ENCODE measurements at regions not wholly inside any gene's neighbourhood (a gene's known extent, or its start where the extent isn't known, plus 50 kb on each side); places are given as distances from the start of the nearest gene placed in this dataset.
A peak's percentile ranks its signal among the peaks of the same experiment; 100 is the strongest.

GRCh38 chr21:28657566-28657965 lies 335.1 kb downstream of the LTN1 start:
- no peak for TF ChIP-seq CTCF (IDR thresholded peaks at IDR 0.05; ENCODE audit: insufficient read depth, low read length, severe bottlenecking)
- DNase-seq (ENCODE audit: low read depth), result no peak
- no peak overlapping the region for H3K4me3 ChIP-seq (ENCODE audit: low read depth, low read length)
- no peak for FAIRE-seq
- no peaks in the 10 kb centered on the region for H3K36me3 ChIP-seq (ENCODE audit: control insufficient read depth, insufficient read depth, low read length)
- H3K27me3 ChIP-seq (ENCODE audit: control insufficient read depth, insufficient read depth, low read length), result no peaks in the 10 kb centered on the region

- peak; percentile 81 for DNase-seq (ENCODE audit: low read depth)
- no peak for TF ChIP-seq CTCF (IDR thresholded peaks at IDR 0.05; ENCODE audit: insufficient read depth, low read length, severe bottlenecking)
- no peak overlapping the region for H3K4me3 ChIP-seq (ENCODE audit: low read depth, low read length)
- no peak for FAIRE-seq
- no peaks in the 10 kb centered on the region for H3K27me3 ChIP-seq (ENCODE audit: control insufficient read depth, insufficient read depth, low read length)
- no peaks in the 10 kb centered on the region for H3K36me3 ChIP-seq (ENCODE audit: control insufficient read depth, insufficient read depth, low read length)
These were observed 337.2 kb downstream of the LTN1 start for GRCh38 chr21:28655471-28655870.

- TF ChIP-seq CTCF (IDR thresholded peaks at IDR 0.05; ENCODE audit: insufficient read depth, low read length, severe bottlenecking), result no peak
- DNase-seq (ENCODE audit: low read depth) (no peak), FAIRE-seq (no peak)
- Histone ChIP-seq H3K27me3 (ENCODE audit: control insufficient read depth, insufficient read depth, low read length) (no peaks in the 10 kb centered on the region), H3K4me3 (ENCODE audit: low read depth, low read length) (no peak overlapping the region), H3K36me3 (ENCODE audit: control insufficient read depth, insufficient read depth, low read length) (no peaks in the 10 kb centered on the region)
These were observed 338.3 kb downstream of the LTN1 start for GRCh38 chr21:28654406-28654805.

- no peak for FAIRE-seq
These were observed 347.9 kb downstream of the LTN1 start for GRCh38 chr21:28644762-28645161.

GRCh38 chr21:28642891-28643290 lies 349.8 kb downstream of the LTN1 start:
- FAIRE-seq (no peak), DNase-seq (ENCODE audit: low read depth) (no peak)
- Histone ChIP-seq H3K36me3 (ENCODE audit: control insufficient read depth, insufficient read depth, low read length) (peaks cover 1% of the 10 kb centered on the region), H3K4me3 (ENCODE audit: low read depth, low read length) (no peak overlapping the region), H3K27me3 (ENCODE audit: control insufficient read depth, insufficient read depth, low read length) (no peaks in the 10 kb centered on the region)
- no peak for TF ChIP-seq CTCF (IDR thresholded peaks at IDR 0.05; ENCODE audit: insufficient read depth, low read length, severe bottlenecking)

More at GRCh38 chr21:28644762-28645161, 347.9 kb downstream of the LTN1 start:
- no peak overlapping the region for H3K4me3 ChIP-seq (ENCODE audit: low read depth, low read length)
- TF ChIP-seq CTCF (IDR thresholded peaks at IDR 0.05; ENCODE audit: insufficient read depth, low read length, severe bottlenecking), result no peak
- H3K36me3 ChIP-seq (ENCODE audit: control insufficient read depth, insufficient read depth, low read length), result no peaks in the 10 kb centered on the region
- DNase-seq (ENCODE audit: low read depth), result peak; percentile 75
- H3K27me3 ChIP-seq (ENCODE audit: control insufficient read depth, insufficient read depth, low read length), result no peaks in the 10 kb centered on the region

- no peak for TF ChIP-seq CTCF (IDR thresholded peaks at IDR 0.05; ENCODE audit: insufficient read depth, low read length, severe bottlenecking)
- no peak overlapping the region for H3K4me3 ChIP-seq (ENCODE audit: low read depth, low read length)
- peaks cover 1% of the 10 kb centered on the region for H3K36me3 ChIP-seq (ENCODE audit: control insufficient read depth, insufficient read depth, low read length)
- DNase-seq (ENCODE audit: low read depth) (no peak), FAIRE-seq (no peak)
- no peaks in the 10 kb centered on the region for H3K27me3 ChIP-seq (ENCODE audit: control insufficient read depth, insufficient read depth, low read length)
These were observed 350.9 kb downstream of the LTN1 start for GRCh38 chr21:28641731-28642130.
